Progenitor cell of endocrine pancreas (in vitro differentiated cells): ENCODE measurements at regions not wholly inside any gene's neighbourhood (a gene's known extent, or its start where the extent isn't known, plus 50 kb on each side); places are given as distances from the start of the nearest gene placed in this dataset.
A peak's percentile ranks its signal among the peaks of the same experiment; 100 is the strongest.

Source experiments
- DNase-seq: peaks from one replicate; pipeline ENCODE4 v3.0.0; 2021; ENCODE audit warnings: low spot score; ENCODE audit not compliant: unreplicated experiment
- H3K27ac Mint-ChIP-seq: 2 replicates; pipeline ENCODE4 v1.8.0; 2021; ENCODE audit warnings: mild to moderate bottlenecking, moderate library complexity, mixed read lengths
- H3K27me3 Mint-ChIP-seq: 2 replicates; pipeline ENCODE4 v1.8.0; 2021; ENCODE audit warnings: mixed read lengths
- H3K36me3 Mint-ChIP-seq: 2 replicates; pipeline ENCODE4 v1.8.0; 2022; ENCODE audit warnings: mixed read lengths; ENCODE audit not compliant: insufficient read depth
- H3K4me1 Mint-ChIP-seq: 2 replicates; pipeline ENCODE4 v1.8.0; 2021; ENCODE audit warnings: low read depth, mixed read lengths
- H3K4me3 Mint-ChIP-seq: 2 replicates; pipeline ENCODE4 v1.8.0; 2021; ENCODE audit warnings: low read depth, mild to moderate bottlenecking, moderate library complexity, mixed read lengths
- H3K9me3 Mint-ChIP-seq: 2 replicates; pipeline ENCODE4 v1.8.0; 2021; ENCODE audit warnings: low read depth, mixed read lengths
- TF ChIP-seq, protein P1 (sequence below): fragments of 200-600 bp; sonication (generic); IDR thresholded peaks from one replicate; pipeline ENCODE4 v1.5.0; 2021; ENCODE audit warnings: antibody characterized with exemption, mild to moderate bottlenecking; ENCODE audit not compliant: unreplicated experiment

DNA sequence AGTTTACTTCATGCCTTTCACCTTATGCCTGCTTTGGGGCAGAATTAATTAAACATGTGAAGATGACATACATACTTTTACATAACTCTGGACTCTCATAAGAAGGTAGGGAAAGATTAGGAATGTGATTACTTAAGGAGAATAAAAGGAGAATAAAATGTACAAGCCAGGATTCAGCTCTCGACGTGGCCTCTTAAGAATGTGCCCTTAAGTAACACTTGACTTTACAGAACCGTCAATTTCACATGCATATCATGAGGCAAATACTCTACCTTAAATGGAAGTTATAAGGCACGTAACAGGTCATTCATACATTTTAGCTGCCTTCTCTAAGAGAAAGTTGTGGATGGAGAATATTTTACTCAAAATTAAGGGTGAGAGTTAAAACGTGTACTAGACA is 263.7 kb upstream of the LMCD1 start:
- no peaks in the 10 kb centered on the region for H3K4me1 Mint-ChIP-seq
- H3K9me3 Mint-ChIP-seq: peaks cover 6% of the 10 kb centered on the region
- H3K27me3 Mint-ChIP-seq: no peaks in the 10 kb centered on the region
- no peak overlapping the region for H3K27ac Mint-ChIP-seq
- no peak for DNase-seq
- TF ChIP-seq, protein P1, sequence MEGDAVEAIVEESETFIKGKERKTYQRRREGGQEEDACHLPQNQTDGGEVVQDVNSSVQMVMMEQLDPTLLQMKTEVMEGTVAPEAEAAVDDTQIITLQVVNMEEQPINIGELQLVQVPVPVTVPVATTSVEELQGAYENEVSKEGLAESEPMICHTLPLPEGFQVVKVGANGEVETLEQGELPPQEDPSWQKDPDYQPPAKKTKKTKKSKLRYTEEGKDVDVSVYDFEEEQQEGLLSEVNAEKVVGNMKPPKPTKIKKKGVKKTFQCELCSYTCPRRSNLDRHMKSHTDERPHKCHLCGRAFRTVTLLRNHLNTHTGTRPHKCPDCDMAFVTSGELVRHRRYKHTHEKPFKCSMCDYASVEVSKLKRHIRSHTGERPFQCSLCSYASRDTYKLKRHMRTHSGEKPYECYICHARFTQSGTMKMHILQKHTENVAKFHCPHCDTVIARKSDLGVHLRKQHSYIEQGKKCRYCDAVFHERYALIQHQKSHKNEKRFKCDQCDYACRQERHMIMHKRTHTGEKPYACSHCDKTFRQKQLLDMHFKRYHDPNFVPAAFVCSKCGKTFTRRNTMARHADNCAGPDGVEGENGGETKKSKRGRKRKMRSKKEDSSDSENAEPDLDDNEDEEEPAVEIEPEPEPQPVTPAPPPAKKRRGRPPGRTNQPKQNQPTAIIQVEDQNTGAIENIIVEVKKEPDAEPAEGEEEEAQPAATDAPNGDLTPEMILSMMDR: no peak
- no peak overlapping the region for H3K4me3 Mint-ChIP-seq
- no peaks in the 10 kb centered on the region for H3K36me3 Mint-ChIP-seq

DNA sequence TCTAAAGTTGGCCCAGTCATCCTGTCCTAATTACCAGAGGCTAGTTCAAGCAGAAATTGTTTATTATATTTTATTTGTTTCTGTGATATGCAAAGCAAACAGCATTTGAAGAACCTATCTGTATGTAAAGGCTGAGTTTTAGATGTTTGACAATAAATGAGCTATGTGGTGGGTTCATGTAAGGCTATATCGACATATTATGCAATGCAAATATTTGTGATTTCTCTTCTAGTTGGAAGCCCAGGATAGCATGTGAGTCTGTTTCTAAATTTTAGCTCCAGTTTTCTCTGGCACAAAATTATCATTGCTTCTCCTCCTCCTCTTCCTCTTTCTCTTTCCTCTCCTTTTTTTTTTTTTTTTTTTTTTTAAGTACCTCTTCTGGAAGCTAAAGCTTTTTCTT is 263.2 kb upstream of the LMCD1 start:
- H3K27me3 Mint-ChIP-seq: no peaks in the 10 kb centered on the region
- H3K4me1 Mint-ChIP-seq: no peaks in the 10 kb centered on the region
- no peak overlapping the region for H3K27ac Mint-ChIP-seq
- no peaks in the 10 kb centered on the region for H3K36me3 Mint-ChIP-seq
- DNase-seq: no peak
- H3K4me3 Mint-ChIP-seq: no peak overlapping the region
- TF ChIP-seq, protein P1: no peak
- peaks cover 10% of the 10 kb centered on the region for H3K9me3 Mint-ChIP-seq

DNA sequence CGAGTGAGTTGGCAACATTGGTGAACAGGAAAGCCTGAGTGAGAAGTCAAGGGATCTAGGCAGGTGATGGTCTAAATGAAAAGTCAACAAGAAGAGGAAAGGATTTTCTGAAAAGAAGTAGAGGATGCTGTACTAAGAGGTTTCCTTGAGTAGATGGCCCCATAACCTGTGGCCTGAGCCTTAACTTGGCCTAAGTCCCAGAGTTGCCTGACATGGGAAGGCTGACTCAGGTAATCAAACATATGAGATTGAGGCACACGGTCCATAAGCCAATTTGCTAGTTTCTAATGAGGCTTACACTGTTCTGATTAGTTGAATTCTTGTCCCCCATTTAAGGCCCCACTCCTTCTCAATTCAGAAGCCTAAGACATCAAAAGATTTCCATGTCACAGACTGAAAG is 262.5 kb upstream of the LMCD1 start:
- TF ChIP-seq, protein P1: no peak
- no peaks in the 10 kb centered on the region for H3K36me3 Mint-ChIP-seq
- peaks cover 13% of the 10 kb centered on the region for H3K9me3 Mint-ChIP-seq
- H3K27ac Mint-ChIP-seq: no peak overlapping the region
- DNase-seq: no peak
- H3K4me1 Mint-ChIP-seq: no peaks in the 10 kb centered on the region
- no peaks in the 10 kb centered on the region for H3K27me3 Mint-ChIP-seq
- no peak overlapping the region for H3K4me3 Mint-ChIP-seq

DNA sequence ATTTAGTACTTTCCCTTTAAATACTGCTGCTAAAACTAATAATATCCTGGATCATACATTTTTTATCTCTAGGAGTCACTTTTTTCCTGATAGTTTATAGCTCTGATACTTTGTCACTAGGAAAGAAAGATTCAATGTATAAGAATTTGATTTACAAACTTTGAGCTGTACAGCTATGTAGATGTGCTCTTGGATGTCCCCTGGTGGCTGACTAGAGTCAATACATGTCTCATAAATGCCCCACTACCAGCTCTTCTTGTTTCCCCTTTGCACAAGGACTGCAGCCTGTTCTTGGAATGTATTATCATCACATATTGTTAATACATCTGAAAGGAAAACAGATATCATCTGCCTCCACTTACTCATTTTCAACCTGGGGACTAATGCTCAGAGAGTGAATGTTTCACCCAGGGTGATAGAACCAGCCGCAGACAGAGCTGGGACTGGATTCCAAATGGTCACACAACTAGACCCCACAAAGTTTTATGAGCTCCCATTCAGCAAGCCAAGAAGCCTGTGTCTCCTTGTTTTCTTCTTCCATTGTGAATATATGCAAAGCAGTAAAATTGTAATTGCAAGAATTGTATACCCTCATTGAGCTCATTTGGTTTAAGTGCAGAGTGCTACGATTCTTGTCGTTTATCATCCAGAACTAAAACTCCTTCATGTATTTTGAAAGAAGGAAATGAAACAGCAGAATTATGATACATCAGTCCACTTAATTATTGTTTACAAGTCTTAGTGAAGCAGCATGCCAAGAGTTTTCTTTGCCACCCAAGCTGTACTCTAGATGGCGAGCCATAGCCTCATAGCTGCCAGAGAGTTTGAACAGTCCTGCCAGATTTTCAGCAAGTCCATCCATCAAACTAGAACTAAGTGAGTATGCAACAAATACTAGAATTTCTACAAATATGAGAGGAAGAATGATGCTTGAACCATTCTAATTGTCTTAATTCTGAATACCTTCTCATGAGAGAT is 261.6 kb upstream of the LMCD1 start:
- TF ChIP-seq, protein P1: peak; percentile 90
- DNase-seq: peak; percentile 12
- Mint-ChIP-seq H3K27ac (no peak overlapping the region), H3K36me3 (no peaks in the 10 kb centered on the region), H3K9me3 (peaks cover 13% of the 10 kb centered on the region), H3K4me1 (no peaks in the 10 kb centered on the region), H3K4me3 (no peak overlapping the region), H3K27me3 (no peaks in the 10 kb centered on the region)

DNA sequence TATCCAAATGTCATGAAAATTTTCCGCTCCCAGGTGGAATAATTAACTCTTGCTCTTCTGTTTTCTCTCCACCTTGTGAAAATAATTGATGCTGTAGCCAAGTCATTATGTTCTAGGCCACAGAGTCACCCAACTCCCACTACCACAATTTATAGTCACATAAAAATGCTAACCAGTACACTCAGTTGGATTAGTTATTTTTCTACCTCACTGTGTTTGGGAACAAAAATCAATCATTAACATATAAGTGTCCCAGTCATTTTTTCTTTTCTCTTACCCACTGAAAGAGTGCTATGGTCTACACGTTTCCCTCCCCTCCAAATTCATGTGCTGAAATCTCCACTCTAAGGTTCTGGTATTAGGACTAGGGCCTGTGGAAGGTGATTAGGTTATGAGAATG is 255.6 kb upstream of the LMCD1 start:
- TF ChIP-seq, protein P1: no peak
- Mint-ChIP-seq H3K36me3 (no peaks in the 10 kb centered on the region), H3K27ac (no peak overlapping the region), H3K4me1 (no peaks in the 10 kb centered on the region), H3K9me3 (peaks cover 13% of the 10 kb centered on the region), H3K4me3 (no peak overlapping the region), H3K27me3 (no peaks in the 10 kb centered on the region)
- no peak for DNase-seq
